BJ (cell line): ENCODE measurements at regions not wholly inside any gene's neighbourhood (a gene's known extent, or its start where the extent isn't known, plus 50 kb on each side); places are given as distances from the start of the nearest gene placed in this dataset.

Experiments used
- CTCF ChIA-PET: fragments of 350-600 bp; formaldehyde crosslinking; extraction: SDS; loops from one replicate; lab custom pipeline; 2021; ENCODE audit warnings: antibody characterized with exemption, inconsistent platforms; lab: Yijun Ruan, JAX
- POLR2A ChIA-PET: fragments of 300-600 bp; sonication (Branson Sonifier 250); formaldehyde crosslinking; extraction: SDS; loops from one replicate; lab custom pipeline; 2021; ENCODE audit warnings: antibody characterized with exemption; lab: Charles Lee
- DNase-seq: peaks from one replicate; pipeline ENCODE4 v3.0.0-alpha.2; 2011; ENCODE audit warnings: low read depth
- H3K27me3 ChIP-seq: 2 replicates; pipeline ENCODE4 v1.6.0; 2011; ENCODE audit warnings: low read length; ENCODE audit not compliant: control insufficient read depth, insufficient read depth
- H3K36me3 ChIP-seq: 2 replicates; pipeline ENCODE4 v1.5.1; 2011; ENCODE audit warnings: low read length; ENCODE audit not compliant: control insufficient read depth, insufficient read depth
- H3K4me3 ChIP-seq: 2 replicates; pipeline ENCODE4 v1.5.1; 2011; ENCODE audit warnings: low read depth, mild to moderate bottlenecking, control low read depth, low read length
- CTCF ChIP-seq: IDR thresholded peaks from 2 replicates; pipeline ENCODE4 v1.5.1; 2011; ENCODE audit warnings: low read depth, mild to moderate bottlenecking, control low read depth, inconsistent platforms, low read length, moderate library complexity; ENCODE audit not compliant: insufficient read depth

GRCh38 chr4:67261971-67262370 is 283.3 kb downstream of the CENPC start:
- TF ChIP-seq CTCF: no peak
- ChIA-PET POLR2A (no interaction called here), CTCF (no interaction called here)
- H3K27me3 ChIP-seq: no peaks in the 10 kb centered on the region
- no peaks in the 10 kb centered on the region for H3K36me3 ChIP-seq
- no peak overlapping the region for H3K4me3 ChIP-seq
- no peak for DNase-seq

GRCh38 chr4:67256388-67257043 is 288.8 kb downstream of the CENPC start:
- CTCF ChIA-PET: no interaction called here

GRCh38 chr4:67250131-67250896 is 295.0 kb downstream of the CENPC start:
- no peak for TF ChIP-seq CTCF
- ChIA-PET POLR2A (no interaction called here), CTCF (no interaction called here)
- DNase-seq: no peak
- H3K27me3 ChIP-seq: no peaks in the 10 kb centered on the region
- H3K36me3 ChIP-seq: no peaks in the 10 kb centered on the region
- H3K4me3 ChIP-seq: no peak overlapping the region

More at GRCh38 chr4:67256388-67257043, 288.8 kb downstream of the CENPC start:
- no peaks in the 10 kb centered on the region for H3K36me3 ChIP-seq
- POLR2A ChIA-PET: no interaction called here
- no peak overlapping the region for H3K4me3 ChIP-seq
- no peaks in the 10 kb centered on the region for H3K27me3 ChIP-seq
- DNase-seq: no peak
- no peak for TF ChIP-seq CTCF

- ChIA-PET CTCF (no interaction called here), POLR2A (no interaction called here)
- Histone ChIP-seq H3K4me3 (no peak overlapping the region), H3K27me3 (no peaks in the 10 kb centered on the region), H3K36me3 (no peaks in the 10 kb centered on the region)
- TF ChIP-seq CTCF: no peak
- no peak for DNase-seq
Observed at GRCh38 chr4:67236788-67237187, 308.5 kb downstream of the CENPC start.

- DNase-seq: no peak
- CTCF ChIA-PET: no interaction called here
- TF ChIP-seq CTCF: no peak
Observed at GRCh38 chr4:67236318-67236717, 309.0 kb downstream of the CENPC start.

More at GRCh38 chr4:67236318-67236717, 309.0 kb downstream of the CENPC start:
- H3K36me3 ChIP-seq: no peaks in the 10 kb centered on the region
- H3K27me3 ChIP-seq: no peaks in the 10 kb centered on the region
- POLR2A ChIA-PET: no interaction called here
- no peak overlapping the region for H3K4me3 ChIP-seq
